HCT116 (cell line): ENCODE measurements at regions not wholly inside any gene's neighbourhood (a gene's known extent, or its start where the extent isn't known, plus 50 kb on each side); places are given as distances from the start of the nearest gene placed in this dataset.

ENCODE experiments used
- CEBPB ChIP-seq: IDR thresholded peaks from 2 replicates; pipeline ENCODE4 v1.6.1; 2012; ENCODE audit warnings: low read depth
- EZH2 ChIP-seq: fragments of 200-600 bp; sonication (generic); IDR thresholded peaks from 2 replicates; pipeline ENCODE4 v1.6.1; 2017; ENCODE audit warnings: antibody characterized with exemption, mixed run types
- FOSL1 ChIP-seq: IDR thresholded peaks from 2 replicates; pipeline ENCODE4 v1.6.1; 2012; ENCODE audit warnings: low read depth
- JUND ChIP-seq: IDR thresholded peaks from 2 replicates; pipeline ENCODE4 v1.6.1; 2012
- POLR2A ChIP-seq: IDR thresholded peaks from 2 replicates; pipeline ENCODE4 v1.7.0; 2011; ENCODE audit warnings: borderline replicate concordance; ENCODE audit not compliant: insufficient read depth, insufficient read length; ENCODE audit errors: extremely low read depth
- RAD21 ChIP-seq: IDR thresholded peaks from 2 replicates; pipeline ENCODE4 v1.6.1; 2012; ENCODE audit warnings: low read depth, mild to moderate bottlenecking
- TCF7L2 ChIP-seq: IDR thresholded peaks from 2 replicates; pipeline ENCODE4 v1.7.0; 2011; ENCODE audit warnings: borderline replicate concordance, inconsistent platforms; ENCODE audit not compliant: insufficient read depth, insufficient read length; ENCODE audit errors: extremely low read depth
- ZNF274 ChIP-seq: fragments of 200-500 bp; sonication (Bioruptor generic); IDR thresholded peaks from 2 replicates; pipeline ENCODE4 v1.6.1; 2014; ENCODE audit warnings: mild to moderate bottlenecking, low read depth, low read length, inconsistent platforms
- TF ChIP-seq, protein P1 (sequence below), 3 experiments: fragments of 200-600 bp in 1 of 3; sonication (generic) in 1 of 3; IDR thresholded peaks in 2 of 3; conservative IDR thresholded peaks in 1 of 3; 2 replicates each; pipeline ENCODE4 v1.5.1; 2012 to 2017; ENCODE audit warnings: low read depth in 2 of 3, low read length in 2 of 3, antibody characterized with exemption in 1 of 3, borderline replicate concordance in 1 of 3, control low read depth in 1 of 3, mild to moderate bottlenecking in 1 of 3, mixed read lengths in 1 of 3, mixed run types in 1 of 3, moderate library complexity in 1 of 3; ENCODE audit not compliant: insufficient read depth in 1 of 3
- TF ChIP-seq, protein P2 (sequence below): IDR thresholded peaks from 2 replicates; pipeline ENCODE4 v1.6.1; 2012; ENCODE audit warnings: low read depth
- TF ChIP-seq, protein P3 (sequence below): IDR thresholded peaks from 2 replicates; pipeline ENCODE4 v1.6.1; 2011; ENCODE audit warnings: mild to moderate bottlenecking, low read length, moderate library complexity; ENCODE audit not compliant: insufficient replicate concordance; ENCODE audit errors: extremely low read depth
- TF ChIP-seq, protein P4 (sequence below): IDR thresholded peaks from 2 replicates; pipeline ENCODE4 v1.6.1; 2012

DNA sequence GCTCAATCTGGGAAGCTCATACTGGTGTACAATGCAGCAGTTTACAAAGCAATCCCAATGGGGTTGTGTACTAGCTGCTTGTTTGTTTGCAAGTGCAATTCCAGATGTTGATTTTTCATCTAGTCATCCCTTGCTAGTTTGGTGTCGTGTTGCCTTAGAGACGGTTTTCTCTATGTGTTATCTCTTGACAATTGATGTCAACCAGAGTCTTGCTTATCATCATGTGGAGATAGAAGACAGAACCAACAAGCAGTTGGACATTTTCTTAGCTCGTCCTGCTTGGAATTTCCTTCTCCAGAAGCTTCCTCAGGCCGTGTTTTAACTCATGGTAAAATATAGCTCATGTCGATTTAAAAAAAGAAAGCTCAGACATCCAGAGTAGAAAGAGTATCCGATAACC is 262.0 kb upstream of the KCNH8 start:
- TF ChIP-seq JUND (no peak), RAD21 (no peak), EZH2 (no peak), FOSL1 (no peak), ZNF274 (no peak), POLR2A (no peak), CEBPB (no peak), TCF7L2 (no peak)
- TF ChIP-seq, protein P1, sequence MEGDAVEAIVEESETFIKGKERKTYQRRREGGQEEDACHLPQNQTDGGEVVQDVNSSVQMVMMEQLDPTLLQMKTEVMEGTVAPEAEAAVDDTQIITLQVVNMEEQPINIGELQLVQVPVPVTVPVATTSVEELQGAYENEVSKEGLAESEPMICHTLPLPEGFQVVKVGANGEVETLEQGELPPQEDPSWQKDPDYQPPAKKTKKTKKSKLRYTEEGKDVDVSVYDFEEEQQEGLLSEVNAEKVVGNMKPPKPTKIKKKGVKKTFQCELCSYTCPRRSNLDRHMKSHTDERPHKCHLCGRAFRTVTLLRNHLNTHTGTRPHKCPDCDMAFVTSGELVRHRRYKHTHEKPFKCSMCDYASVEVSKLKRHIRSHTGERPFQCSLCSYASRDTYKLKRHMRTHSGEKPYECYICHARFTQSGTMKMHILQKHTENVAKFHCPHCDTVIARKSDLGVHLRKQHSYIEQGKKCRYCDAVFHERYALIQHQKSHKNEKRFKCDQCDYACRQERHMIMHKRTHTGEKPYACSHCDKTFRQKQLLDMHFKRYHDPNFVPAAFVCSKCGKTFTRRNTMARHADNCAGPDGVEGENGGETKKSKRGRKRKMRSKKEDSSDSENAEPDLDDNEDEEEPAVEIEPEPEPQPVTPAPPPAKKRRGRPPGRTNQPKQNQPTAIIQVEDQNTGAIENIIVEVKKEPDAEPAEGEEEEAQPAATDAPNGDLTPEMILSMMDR (IDR thresholded peaks at IDR 0.05 in 2 of 3, conservative IDR thresholded peaks at IDR 0.05 in 1 of 3; ENCODE audit: borderline replicate concordance in 1 of 3, insufficient read depth in 1 of 3, low read depth in 2 of 3, low read length in 2 of 3) = no peak
- TF ChIP-seq, protein P2, sequence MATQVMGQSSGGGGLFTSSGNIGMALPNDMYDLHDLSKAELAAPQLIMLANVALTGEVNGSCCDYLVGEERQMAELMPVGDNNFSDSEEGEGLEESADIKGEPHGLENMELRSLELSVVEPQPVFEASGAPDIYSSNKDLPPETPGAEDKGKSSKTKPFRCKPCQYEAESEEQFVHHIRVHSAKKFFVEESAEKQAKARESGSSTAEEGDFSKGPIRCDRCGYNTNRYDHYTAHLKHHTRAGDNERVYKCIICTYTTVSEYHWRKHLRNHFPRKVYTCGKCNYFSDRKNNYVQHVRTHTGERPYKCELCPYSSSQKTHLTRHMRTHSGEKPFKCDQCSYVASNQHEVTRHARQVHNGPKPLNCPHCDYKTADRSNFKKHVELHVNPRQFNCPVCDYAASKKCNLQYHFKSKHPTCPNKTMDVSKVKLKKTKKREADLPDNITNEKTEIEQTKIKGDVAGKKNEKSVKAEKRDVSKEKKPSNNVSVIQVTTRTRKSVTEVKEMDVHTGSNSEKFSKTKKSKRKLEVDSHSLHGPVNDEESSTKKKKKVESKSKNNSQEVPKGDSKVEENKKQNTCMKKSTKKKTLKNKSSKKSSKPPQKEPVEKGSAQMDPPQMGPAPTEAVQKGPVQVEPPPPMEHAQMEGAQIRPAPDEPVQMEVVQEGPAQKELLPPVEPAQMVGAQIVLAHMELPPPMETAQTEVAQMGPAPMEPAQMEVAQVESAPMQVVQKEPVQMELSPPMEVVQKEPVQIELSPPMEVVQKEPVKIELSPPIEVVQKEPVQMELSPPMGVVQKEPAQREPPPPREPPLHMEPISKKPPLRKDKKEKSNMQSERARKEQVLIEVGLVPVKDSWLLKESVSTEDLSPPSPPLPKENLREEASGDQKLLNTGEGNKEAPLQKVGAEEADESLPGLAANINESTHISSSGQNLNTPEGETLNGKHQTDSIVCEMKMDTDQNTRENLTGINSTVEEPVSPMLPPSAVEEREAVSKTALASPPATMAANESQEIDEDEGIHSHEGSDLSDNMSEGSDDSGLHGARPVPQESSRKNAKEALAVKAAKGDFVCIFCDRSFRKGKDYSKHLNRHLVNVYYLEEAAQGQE = no peak
- TF ChIP-seq, protein P3, sequence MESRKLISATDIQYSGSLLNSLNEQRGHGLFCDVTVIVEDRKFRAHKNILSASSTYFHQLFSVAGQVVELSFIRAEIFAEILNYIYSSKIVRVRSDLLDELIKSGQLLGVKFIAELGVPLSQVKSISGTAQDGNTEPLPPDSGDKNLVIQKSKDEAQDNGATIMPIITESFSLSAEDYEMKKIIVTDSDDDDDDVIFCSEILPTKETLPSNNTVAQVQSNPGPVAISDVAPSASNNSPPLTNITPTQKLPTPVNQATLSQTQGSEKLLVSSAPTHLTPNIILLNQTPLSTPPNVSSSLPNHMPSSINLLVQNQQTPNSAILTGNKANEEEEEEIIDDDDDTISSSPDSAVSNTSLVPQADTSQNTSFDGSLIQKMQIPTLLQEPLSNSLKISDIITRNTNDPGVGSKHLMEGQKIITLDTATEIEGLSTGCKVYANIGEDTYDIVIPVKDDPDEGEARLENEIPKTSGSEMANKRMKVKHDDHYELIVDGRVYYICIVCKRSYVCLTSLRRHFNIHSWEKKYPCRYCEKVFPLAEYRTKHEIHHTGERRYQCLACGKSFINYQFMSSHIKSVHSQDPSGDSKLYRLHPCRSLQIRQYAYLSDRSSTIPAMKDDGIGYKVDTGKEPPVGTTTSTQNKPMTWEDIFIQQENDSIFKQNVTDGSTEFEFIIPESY = no peak
- TF ChIP-seq, protein P4, sequence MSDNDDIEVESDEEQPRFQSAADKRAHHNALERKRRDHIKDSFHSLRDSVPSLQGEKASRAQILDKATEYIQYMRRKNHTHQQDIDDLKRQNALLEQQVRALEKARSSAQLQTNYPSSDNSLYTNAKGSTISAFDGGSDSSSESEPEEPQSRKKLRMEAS = no peak
